CD14-positive monocyte (primary cell): ENCODE measurements at regions not wholly inside any gene's neighbourhood (a gene's known extent, or its start where the extent isn't known, plus 50 kb on each side); places are given as distances from the start of the nearest gene placed in this dataset.

Source experiments
- DNase-seq, 3 donors: peaks; one replicate each; pipeline ENCODE4 v3.0.0-alpha.2; 2011 to 2022
- H2AFZ ChIP-seq: 2 replicates; pipeline ENCODE4 v1.6.0; 2012; ENCODE audit warnings: mild to moderate bottlenecking, low read depth, low read length, inconsistent platforms; ENCODE audit not compliant: insufficient read depth, poor library complexity, severe bottlenecking
- H3K27ac ChIP-seq, 2 donors: 1 replicate in 1 of 2; 2 replicates in 1 of 2; pipeline ENCODE4 v1.5.1; 2012 to 2013; ENCODE audit warnings: low read length in 2 of 2, control low read depth in 1 of 2, inconsistent platforms in 1 of 2, low read depth in 1 of 2, mild to moderate bottlenecking in 1 of 2
- H3K27me3 ChIP-seq, 2 donors: one replicate each; pipeline versions ENCODE4 v1.6.0 to v1.6.1; 2011 to 2013; ENCODE audit warnings: low read length in 2 of 2; ENCODE audit not compliant: control insufficient read depth in 2 of 2, insufficient read depth in 2 of 2
- H3K36me3 ChIP-seq, 2 donors: replicated peaks in 1 of 2; 1 replicate in 1 of 2; 2 replicates in 1 of 2; pipeline versions ENCODE4 v1.5.1 to v1.6.1; 2012 to 2013; ENCODE audit warnings: low read length in 2 of 2, control low read depth in 1 of 2, inconsistent platforms in 1 of 2, mild to moderate bottlenecking in 1 of 2; ENCODE audit not compliant: insufficient read depth in 2 of 2, control insufficient read depth in 1 of 2
- H3K4me1 ChIP-seq, 2 donors: 1 replicate in 1 of 2; 2 replicates in 1 of 2; pipeline versions ENCODE4 v1.5.1 to v1.6.1; 2012 to 2013; ENCODE audit warnings: low read length in 2 of 2, control low read depth in 1 of 2, inconsistent platforms in 1 of 2, mild to moderate bottlenecking in 1 of 2, moderate library complexity in 1 of 2; ENCODE audit not compliant: insufficient read depth in 2 of 2, control insufficient read depth in 1 of 2
- H3K4me2 ChIP-seq: replicated peaks from 2 replicates; pipeline ENCODE3; 2012; ENCODE audit warnings: low read length, moderate library complexity, mild to moderate bottlenecking; ENCODE audit not compliant: poor library complexity, severe bottlenecking; ENCODE audit errors: extremely low read depth
- H3K4me3 ChIP-seq, 3 experiments: fragments of 200-600 bp in 1 of 3; sonication (generic) in 1 of 3; replicated peaks in 1 of 3; 1 replicate in 2 of 3; 2 replicates in 1 of 3; pipeline ENCODE4 v1.5.1; 2011 to 2013; ENCODE audit warnings: low read length in 3 of 3, mild to moderate bottlenecking in 3 of 3, control low read depth in 2 of 3, low read depth in 2 of 3, inconsistent platforms in 1 of 3, moderate library complexity in 1 of 3
- H3K79me2 ChIP-seq: 2 replicates; pipeline ENCODE4 v1.6.0; 2012; ENCODE audit warnings: mild to moderate bottlenecking, control low read depth, inconsistent platforms, low read length, moderate library complexity; ENCODE audit not compliant: insufficient read depth
- H3K9ac ChIP-seq: 2 replicates; pipeline ENCODE4 v1.6.0; 2017; ENCODE audit warnings: low read length, mild to moderate bottlenecking; ENCODE audit not compliant: insufficient read depth, poor library complexity, severe bottlenecking
- H3K9me3 ChIP-seq, 2 donors: replicated peaks in 1 of 2; 1 replicate in 1 of 2; 2 replicates in 1 of 2; pipeline versions ENCODE4 v1.5.1 to v1.6.1; 2012 to 2013; ENCODE audit warnings: low read length in 2 of 2, control low read depth in 1 of 2; ENCODE audit not compliant: control insufficient read depth in 1 of 2, insufficient read depth in 1 of 2
- H4K20me1 ChIP-seq: 2 replicates; pipeline ENCODE4 v1.6.0; 2012; ENCODE audit warnings: mild to moderate bottlenecking, low read length, control low read depth, moderate library complexity; ENCODE audit not compliant: insufficient read depth
- H3K27ac Mint-ChIP-seq, 7 donors: one replicate each; pipeline ENCODE4 v1.8.0; 2020; ENCODE audit warnings: mild to moderate bottlenecking in 7 of 7, mixed read lengths in 7 of 7, moderate library complexity in 6 of 7, inconsistent platforms in 2 of 7
- H3K27me3 Mint-ChIP-seq, 3 donors: one replicate each; pipeline ENCODE4 v1.8.0; 2021 to 2022; ENCODE audit warnings: low read depth in 3 of 3, mild to moderate bottlenecking in 3 of 3, mixed read lengths in 3 of 3, moderate library complexity in 3 of 3, inconsistent platforms in 1 of 3
- H3K36me3 Mint-ChIP-seq, 2 donors: one replicate each; pipeline ENCODE4 v1.8.0; 2020; ENCODE audit warnings: mixed read lengths in 2 of 2, inconsistent platforms in 1 of 2, mild to moderate bottlenecking in 1 of 2
- H3K4me1 Mint-ChIP-seq: one replicate; pipeline ENCODE4 v1.8.0; 2020; ENCODE audit warnings: mild to moderate bottlenecking, mixed read lengths
- H3K4me3 Mint-ChIP-seq, 2 donors: one replicate each; pipeline ENCODE4 v1.8.0; 2020; ENCODE audit warnings: mild to moderate bottlenecking in 2 of 2, mixed read lengths in 2 of 2, moderate library complexity in 1 of 2
- H3K9me3 Mint-ChIP-seq, 7 donors: one replicate each; pipeline ENCODE4 v1.8.0; 2020 to 2022; ENCODE audit warnings: mixed read lengths in 7 of 7, mild to moderate bottlenecking in 6 of 7, moderate library complexity in 6 of 7, inconsistent platforms in 2 of 7
- WGBS: methylation state at CpG from one replicate; pipeline ENCODE4 v1.1.5; 2013; ENCODE audit warnings: missing lambda C conversion rate; ENCODE audit not compliant: insufficient coverage; 5-methylcytosine and 5-hydroxymethylcytosine counted together
- intact Hi-C, 2 donors: fragments of 100-400 bp; cut with micrococcal nuclease; formaldehyde crosslinking; loops; one replicate each; pipeline versions ENCODE4 v1.15.0 to v1.15.1; 2023
- TF ChIP-seq, protein P1 (sequence below): fragments of 200-600 bp; IDR thresholded peaks from one replicate; pipeline ENCODE4 v1.8.0; 2022; ENCODE audit warnings: antibody characterized with exemption, mild to moderate bottlenecking

DNA sequence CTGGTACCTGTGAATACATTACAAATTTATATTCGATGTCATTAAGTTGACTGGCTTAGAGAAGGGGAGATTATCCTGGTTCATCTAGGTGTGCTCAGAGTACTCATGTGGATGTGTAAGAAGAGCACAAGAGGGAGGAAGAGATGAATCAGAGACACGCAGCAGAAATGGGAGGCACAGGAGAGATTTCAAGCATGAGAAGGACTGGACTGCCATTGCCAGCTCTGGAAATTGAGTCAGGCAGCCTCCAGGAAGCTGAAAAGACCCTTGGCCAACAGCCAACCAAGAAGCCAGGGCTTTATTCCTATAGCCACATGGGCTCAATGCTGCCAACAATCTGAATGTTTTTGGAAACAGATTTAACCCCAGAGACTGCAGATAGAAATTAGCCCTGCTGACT, 1390.0 kb downstream of the STIM2 start:
- peaks cover 0 to 3% (median 0%) of the 10 kb centered on the region in 3 donors for H3K27me3 Mint-ChIP-seq
- Histone ChIP-seq H3K9me3 (peaks cover 7 to 10% of the 10 kb centered on the region in 2 donors), H3K9ac (no peak overlapping the region), H3K27me3 (no peaks in the 10 kb centered on the region), H3K4me3 (no peak overlapping the region), H2AFZ (no peak overlapping the region), H3K4me2 (no peak overlapping the region), H3K27ac (no peak overlapping the region), H4K20me1 (no peaks in the 10 kb centered on the region), H3K4me1 (no peaks in the 10 kb centered on the region), H3K36me3 (no peaks in the 10 kb centered on the region), H3K79me2 (no peaks in the 10 kb centered on the region)
- DNase-seq: no peak
- H3K36me3 Mint-ChIP-seq: no peaks in the 10 kb centered on the region
- intact Hi-C loops: no loop called here
- no peak overlapping the region for H3K4me3 Mint-ChIP-seq
- 100% methylated on average over 1 of the region's 2 CpGs for WGBS
- peaks cover 0 to 11% (median 2%) of the 10 kb centered on the region in 7 donors for H3K9me3 Mint-ChIP-seq
- TF ChIP-seq, protein P1, sequence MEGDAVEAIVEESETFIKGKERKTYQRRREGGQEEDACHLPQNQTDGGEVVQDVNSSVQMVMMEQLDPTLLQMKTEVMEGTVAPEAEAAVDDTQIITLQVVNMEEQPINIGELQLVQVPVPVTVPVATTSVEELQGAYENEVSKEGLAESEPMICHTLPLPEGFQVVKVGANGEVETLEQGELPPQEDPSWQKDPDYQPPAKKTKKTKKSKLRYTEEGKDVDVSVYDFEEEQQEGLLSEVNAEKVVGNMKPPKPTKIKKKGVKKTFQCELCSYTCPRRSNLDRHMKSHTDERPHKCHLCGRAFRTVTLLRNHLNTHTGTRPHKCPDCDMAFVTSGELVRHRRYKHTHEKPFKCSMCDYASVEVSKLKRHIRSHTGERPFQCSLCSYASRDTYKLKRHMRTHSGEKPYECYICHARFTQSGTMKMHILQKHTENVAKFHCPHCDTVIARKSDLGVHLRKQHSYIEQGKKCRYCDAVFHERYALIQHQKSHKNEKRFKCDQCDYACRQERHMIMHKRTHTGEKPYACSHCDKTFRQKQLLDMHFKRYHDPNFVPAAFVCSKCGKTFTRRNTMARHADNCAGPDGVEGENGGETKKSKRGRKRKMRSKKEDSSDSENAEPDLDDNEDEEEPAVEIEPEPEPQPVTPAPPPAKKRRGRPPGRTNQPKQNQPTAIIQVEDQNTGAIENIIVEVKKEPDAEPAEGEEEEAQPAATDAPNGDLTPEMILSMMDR: no peak
- H3K27ac Mint-ChIP-seq: no peak overlapping the region
- no peaks in the 10 kb centered on the region for H3K4me1 Mint-ChIP-seq

DNA sequence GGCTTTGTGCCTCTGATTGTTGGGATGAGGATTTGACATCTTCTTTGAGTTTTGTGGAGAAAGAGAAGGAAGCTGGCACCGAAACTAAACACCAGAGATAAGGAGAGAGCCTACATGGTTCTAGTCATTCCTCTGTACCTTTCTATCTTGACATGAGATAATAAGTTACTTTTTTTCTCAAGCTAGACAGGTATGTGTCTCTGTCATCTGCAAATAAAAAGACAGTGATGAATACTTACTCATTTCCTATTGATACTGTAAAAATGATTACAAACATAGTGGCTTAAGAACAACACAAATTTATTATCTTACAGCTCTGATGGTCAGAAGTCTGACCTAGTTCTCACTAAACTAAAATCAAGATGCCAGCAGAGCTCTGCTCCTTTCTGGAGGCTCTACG, 1391.2 kb downstream of the STIM2 start:
- H3K4me1 ChIP-seq: no peaks in the 10 kb centered on the region
- H3K9ac ChIP-seq: no peak overlapping the region
- intact Hi-C loops: no loop called here
- peaks cover 0 to 3% (median 0%) of the 10 kb centered on the region in 3 donors for H3K27me3 Mint-ChIP-seq
- TF ChIP-seq, protein P1: no peak
- peaks cover 0 to 19% (median 3%) of the 10 kb centered on the region in 7 donors for H3K9me3 Mint-ChIP-seq
- no peak overlapping the region for H3K4me3 Mint-ChIP-seq
- H3K36me3 Mint-ChIP-seq: no peaks in the 10 kb centered on the region
- H3K27ac Mint-ChIP-seq: no peak overlapping the region
- no peaks in the 10 kb centered on the region for H3K27me3 ChIP-seq
- no peak overlapping the region for H3K4me3 ChIP-seq
- H2AFZ ChIP-seq: no peak overlapping the region
- no CpG with 5 or more reads among the region's 2 CpGs for WGBS
- peaks cover 7 to 10% of the 10 kb centered on the region in 2 donors for H3K9me3 ChIP-seq
- H3K79me2 ChIP-seq: no peaks in the 10 kb centered on the region
- no peak for DNase-seq
- no peak overlapping the region for H3K4me2 ChIP-seq
- H4K20me1 ChIP-seq: no peaks in the 10 kb centered on the region
- no peaks in the 10 kb centered on the region for H3K36me3 ChIP-seq
- H3K4me1 Mint-ChIP-seq: no peaks in the 10 kb centered on the region
- H3K27ac ChIP-seq: no peak overlapping the region
